Umbilical cord (tissue), 1 donor: ENCODE measurements at regions not wholly inside any gene's neighbourhood (a gene's known extent, or its start where the extent isn't known, plus 50 kb on each side); places are given as distances from the start of the nearest gene placed in this dataset.
"Not testable (repeated sequence)": the region's sequence is repeated elsewhere in the genome, so short reads cannot be mapped to it uniquely, and the experiment has no call there.

ENCODE experiments used
- DNase-seq: peaks from one replicate; pipeline ENCODE4 v3.0.0-alpha.2; 2015; ENCODE audit warnings: low spot score

- DNase-seq: no peak
Observed at GRCh38 chr16:24624102-24624501, 84.7 kb downstream of the RBBP6 start.

GRCh38 chr16:24626256-24626655 is 86.9 kb downstream of the RBBP6 start:
- peak; percentile 62 for DNase-seq

GRCh38 chr16:24634919-24635318 is 94.5 kb upstream of the TNRC6A start:
- DNase-seq: no peak

- peak; percentile 93 for DNase-seq
Observed at GRCh38 chr16:24635900-24636610, 93.4 kb upstream of the TNRC6A start.

- DNase-seq: peak; percentile 24
Observed at GRCh38 chr16:24639769-24640168, 89.7 kb upstream of the TNRC6A start.

- no peak for DNase-seq
Observed at GRCh38 chr16:24643489-24643888, 86.0 kb upstream of the TNRC6A start.

- DNase-seq: peak; percentile 94
Observed at GRCh38 chr16:24645739-24646645, 83.5 kb upstream of the TNRC6A start.

GRCh38 chr16:24646646-24646995 is 82.8 kb upstream of the TNRC6A start:
- no peak for DNase-seq

GRCh38 chr16:24652209-24652712 is 77.2 kb upstream of the TNRC6A start:
- no peak for DNase-seq

- no peak for DNase-seq
Observed at GRCh38 chr16:24652803-24653202, 76.6 kb upstream of the TNRC6A start.

- no peak for DNase-seq
Observed at GRCh38 chr16:24653725-24654124, 75.7 kb upstream of the TNRC6A start.

- not testable (repeated sequence) for DNase-seq
Observed at GRCh38 chr16:24665942-24666341, 63.5 kb upstream of the TNRC6A start.

GRCh38 chr16:24667244-24667764 is 62.1 kb upstream of the TNRC6A start:
- DNase-seq: no peak

- peak; percentile 43 for DNase-seq
Observed at GRCh38 chr16:24668481-24669061, 60.9 kb upstream of the TNRC6A start.

GRCh38 chr16:24670623-24671454 is 58.6 kb upstream of the TNRC6A start:
- DNase-seq: peak; percentile 73

- DNase-seq: no peak
Observed at GRCh38 chr16:24671455-24671954, 57.9 kb upstream of the TNRC6A start.

GRCh38 chr16:24673155-24673554 is 56.3 kb upstream of the TNRC6A start:
- no peak for DNase-seq

GRCh38 chr16:24674877-24675276 is 54.6 kb upstream of the TNRC6A start:
- DNase-seq: no peak

GRCh38 chr16:24677388-24677787 is 52.1 kb upstream of the TNRC6A start:
- DNase-seq: no peak
